HG03175 (cell line): ENCODE measurements at regions not wholly inside any gene's neighbourhood (a gene's known extent, or its start where the extent isn't known, plus 50 kb on each side); places are given as distances from the start of the nearest gene placed in this dataset.
A peak's percentile ranks its signal among the peaks of the same experiment; 100 is the strongest.

ENCODE experiments used
- ATAC-seq: cut with Tn5 transposase; IDR thresholded peaks from one replicate; pipeline ENCODE4 v1.9.1; 2021; ENCODE audit warnings: mild to moderate bottlenecking, moderate library complexity; ENCODE audit not compliant: unreplicated experiment

DNA sequence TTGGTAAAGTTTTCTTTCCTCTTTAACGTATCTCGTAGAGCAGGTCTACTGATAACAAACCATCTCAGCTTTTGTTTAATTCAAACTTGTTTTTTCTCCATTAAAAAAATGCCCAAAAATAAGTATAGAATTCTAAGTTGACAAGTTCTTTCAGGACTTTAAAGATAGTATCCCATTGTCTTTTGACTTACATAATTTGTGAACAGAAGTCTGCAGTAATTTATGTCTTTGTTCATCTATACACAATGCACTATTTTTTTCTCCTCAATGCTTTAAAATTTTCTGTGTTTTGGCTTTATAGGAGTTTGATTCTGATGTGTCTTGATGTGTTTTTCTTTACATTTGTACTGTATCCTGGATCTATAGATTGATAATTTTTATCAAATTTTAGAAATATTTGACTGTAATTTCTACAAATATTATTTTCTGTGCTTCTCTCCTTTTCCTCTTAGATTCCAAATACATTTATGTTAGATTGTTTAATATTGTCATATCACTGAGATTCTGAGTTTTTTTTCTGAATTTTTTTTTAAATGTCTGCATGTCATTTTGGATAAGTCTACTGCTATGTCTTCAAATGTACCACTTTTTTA is 143.3 kb downstream of the FTCDNL1 start:
- no peak for ATAC-seq

DNA sequence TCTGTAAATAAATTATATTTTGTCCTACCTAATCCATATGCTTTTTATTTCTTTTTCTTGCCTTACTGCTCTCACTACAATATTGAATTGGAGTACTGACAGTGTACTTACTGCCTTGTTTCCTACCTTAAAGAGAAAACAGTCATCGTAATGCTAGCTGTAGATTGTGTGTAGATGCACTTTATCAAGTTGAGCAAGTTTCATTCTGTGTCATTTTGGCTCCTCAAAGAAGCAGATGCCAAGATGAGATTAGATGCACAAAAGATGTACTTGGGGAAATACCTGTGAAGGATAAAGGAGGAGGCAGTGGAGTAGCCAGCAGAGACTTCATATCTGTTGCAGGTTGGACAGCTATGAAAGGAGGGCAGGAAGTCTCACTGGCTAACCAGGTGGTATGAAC is 145.5 kb downstream of the FTCDNL1 start:
- no peak for ATAC-seq

DNA sequence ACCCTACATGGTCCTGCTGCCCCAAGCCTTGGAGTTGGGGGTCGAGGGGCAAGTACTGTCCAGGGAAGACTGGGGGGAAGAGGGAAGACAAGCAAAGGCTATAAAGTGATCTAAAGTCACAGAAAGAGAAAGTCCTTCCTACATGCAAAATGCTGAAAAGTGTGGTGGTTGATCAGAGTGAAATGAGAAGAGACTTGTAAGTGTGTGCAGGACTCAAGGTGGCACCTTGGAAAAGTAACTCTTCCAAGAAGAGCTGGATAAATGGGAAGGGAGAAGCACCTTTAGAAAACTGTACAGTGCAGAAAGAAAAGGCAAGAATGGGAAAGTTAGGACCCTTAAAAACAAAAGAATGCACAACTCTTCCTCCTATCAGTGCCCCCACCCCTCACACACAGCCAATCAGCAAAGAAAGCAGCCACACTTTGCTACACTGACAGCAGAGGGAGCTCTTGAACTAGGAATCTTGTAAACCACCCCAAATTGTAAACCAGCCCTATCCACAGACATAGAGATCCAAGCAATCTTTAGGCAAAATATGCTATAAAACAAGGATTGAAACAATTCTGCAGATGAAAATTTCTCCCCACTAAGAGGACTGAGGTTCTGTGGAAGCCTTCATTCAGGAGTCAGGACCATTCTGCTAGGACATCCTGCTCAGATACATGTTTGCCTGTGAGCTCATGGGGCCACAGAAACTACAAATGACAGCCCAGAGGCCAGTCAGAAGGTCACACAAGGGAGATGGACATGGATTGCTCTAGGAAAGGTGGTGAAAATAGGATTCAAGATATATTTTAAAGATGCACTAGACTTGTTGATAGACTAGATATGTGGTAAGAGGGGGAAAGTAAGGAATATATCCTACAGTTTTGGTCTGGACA is 146.4 kb downstream of the FTCDNL1 start:
- ATAC-seq, result no peak

DNA sequence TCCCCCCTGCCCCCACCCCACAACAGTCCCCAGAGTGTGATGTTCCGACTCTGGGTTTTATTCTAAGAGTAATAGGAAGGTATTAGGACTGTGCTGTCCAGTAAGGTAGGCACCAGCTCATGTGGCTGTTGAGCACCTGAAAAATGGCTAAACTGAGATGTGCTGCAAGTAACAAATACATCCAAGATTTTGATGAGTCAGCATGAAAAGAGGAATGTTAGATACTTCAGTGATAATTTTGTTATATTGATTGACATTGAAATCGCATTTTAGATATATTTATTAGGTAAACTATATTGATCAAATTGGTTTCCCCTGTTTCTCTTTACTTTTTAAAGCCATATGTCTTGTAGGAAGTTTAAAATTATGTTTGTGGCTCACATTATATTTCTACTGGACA is 147.8 kb downstream of the FTCDNL1 start:
- no peak for ATAC-seq

DNA sequence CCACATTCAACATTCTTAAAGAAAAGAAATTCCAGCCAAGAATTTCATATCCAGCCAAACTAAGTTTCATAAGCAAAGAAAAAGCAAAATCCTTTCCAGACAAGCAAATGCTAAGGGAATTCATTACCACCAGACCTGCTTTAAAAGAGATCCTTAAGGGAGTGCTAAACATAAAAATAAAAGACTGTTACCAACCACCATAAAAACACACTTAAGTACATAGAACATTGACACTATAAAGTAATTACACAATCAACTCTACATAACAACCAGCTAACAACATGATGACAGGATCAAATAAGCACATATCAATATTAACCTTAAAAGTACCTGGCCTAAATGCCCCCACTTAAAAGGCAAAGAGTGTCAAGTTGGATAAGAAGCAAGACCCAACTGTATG is 153.5 kb downstream of the FTCDNL1 start:
- no peak for ATAC-seq

DNA sequence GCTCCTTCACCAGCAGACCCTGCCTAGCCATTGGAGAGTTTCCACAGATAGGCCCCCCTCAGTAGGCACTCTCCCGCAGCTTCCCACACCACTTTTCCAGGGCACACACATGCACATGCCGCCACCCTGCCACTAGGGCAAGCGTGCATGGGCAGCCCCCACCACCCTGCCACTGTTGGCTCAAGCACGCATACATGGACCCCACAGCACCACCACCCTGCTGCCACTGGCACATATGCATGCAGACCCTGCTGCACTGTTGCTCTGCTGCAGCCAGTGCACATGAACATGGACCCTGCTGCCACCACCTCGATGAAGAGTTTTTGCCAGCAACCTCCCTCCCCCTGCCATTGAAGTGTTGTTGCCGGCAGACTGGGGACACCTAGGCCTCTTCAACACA is 154.9 kb downstream of the FTCDNL1 start:
- no peak for ATAC-seq

DNA sequence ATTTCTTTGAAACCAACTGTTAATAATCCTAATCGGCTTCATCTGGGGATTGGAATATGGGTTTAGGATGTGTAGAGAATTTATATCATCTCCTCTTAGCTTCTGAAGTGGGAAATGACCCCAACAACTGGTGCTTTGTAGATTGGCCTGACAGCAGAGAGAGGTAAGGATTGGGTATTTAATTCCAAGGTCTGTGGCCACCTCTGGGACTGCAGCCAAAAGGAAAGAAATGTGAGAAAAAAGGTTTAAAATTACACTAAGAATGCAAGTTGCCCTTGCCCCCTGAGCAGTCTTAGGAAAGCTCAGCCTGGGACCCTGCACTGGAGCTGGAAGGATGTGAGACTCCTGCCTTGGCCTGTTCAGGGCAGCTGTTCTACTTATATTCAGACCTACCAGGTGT is 157.1 kb downstream of the FTCDNL1 start:
- ATAC-seq, result no peak

DNA sequence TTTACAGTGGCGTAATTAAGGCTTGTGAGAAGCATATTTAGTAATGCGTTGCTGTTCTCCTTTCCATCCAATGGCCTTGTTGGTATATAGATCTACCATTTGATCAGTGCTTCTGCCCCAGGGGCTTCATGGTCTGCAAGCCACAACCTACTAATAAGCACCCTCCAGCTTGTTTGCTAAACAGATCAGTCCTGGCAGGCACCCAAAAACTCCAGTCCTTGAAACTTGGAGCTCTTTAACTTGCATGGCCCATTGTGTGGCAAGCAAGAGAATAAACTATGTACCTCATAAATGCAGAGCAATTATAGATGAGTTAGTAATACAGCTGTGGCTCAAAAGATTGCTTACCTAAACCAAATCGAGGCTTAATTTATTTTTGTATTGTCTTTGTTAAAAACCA is 158.5 kb downstream of the FTCDNL1 start:
- ATAC-seq, result no peak

DNA sequence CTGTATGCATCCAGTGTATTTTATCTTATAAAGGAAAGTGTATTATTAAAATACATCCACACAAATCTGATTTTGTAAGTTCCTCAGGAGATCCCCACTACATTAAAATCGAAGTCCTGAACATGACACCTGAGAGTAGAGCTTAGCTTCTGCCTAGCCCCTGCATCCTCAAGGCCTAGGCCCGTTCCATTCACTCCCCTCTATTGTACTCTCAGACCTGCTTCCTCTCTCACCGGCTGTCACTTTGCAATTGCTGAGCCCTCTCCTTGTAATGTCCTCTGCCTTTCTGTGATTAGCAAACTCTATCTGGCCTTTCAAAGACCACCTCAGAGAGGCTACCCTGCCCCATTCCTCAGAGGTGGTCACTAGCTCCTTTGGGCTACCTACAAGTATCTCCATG is 160.8 kb downstream of the FTCDNL1 start:
- no peak for ATAC-seq

DNA sequence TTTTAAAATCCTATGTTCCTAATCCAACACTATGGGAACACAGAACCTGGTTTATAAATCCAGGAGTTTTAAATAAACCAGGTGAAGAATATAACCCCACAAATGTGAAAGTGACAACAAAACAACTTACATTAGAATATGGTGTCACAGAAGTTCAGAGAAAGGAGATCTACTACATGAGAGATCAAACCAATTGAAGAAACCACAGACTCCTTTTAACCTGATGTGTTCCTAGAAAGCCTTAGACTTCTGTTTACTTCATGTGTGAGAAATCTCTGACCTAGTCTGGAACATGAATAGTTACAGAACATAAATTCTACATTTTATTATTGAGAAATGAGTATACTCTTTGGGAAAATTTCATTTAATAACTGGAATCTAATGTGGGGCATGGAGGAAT is 165.3 kb downstream of the FTCDNL1 start:
- ATAC-seq, result no peak

DNA sequence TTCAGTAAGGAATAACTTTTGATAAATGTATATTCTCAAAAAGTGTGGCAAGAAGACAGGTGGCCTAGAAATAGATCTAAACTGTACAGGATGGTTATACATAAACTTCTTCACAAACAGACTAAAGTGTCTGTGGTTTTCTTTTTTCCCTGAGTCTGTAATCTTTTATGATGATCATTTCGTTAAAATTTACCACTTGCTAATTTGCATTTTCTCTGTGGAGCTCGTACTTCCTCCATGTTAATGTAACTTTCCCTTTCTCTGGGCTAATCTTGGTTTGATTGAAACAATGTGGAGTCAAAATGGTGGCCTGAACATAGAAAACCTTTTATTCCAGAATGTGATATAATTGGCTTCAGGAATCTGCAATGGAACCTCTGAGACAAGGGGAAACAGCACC is 166.2 kb downstream of the FTCDNL1 start:
- ATAC-seq, result peak; percentile 46

DNA sequence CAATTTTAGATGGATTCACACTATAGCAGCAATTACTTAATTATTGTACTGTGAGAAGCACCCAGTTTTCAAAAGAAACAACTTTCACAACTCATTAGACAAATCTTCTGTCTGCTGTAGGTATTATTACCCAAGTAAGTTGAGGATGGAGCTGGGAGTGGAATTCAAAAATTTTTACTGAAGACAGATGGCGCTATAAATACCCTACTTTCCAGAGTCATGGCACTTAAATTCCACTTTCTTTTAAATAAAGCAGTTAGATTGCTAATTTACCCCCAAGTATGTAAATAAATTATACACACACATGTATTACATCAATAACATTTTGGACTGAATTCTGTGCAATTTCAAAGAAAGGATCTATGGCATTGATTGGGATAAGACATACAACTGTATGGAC is 166.8 kb downstream of the FTCDNL1 start:
- no peak for ATAC-seq

DNA sequence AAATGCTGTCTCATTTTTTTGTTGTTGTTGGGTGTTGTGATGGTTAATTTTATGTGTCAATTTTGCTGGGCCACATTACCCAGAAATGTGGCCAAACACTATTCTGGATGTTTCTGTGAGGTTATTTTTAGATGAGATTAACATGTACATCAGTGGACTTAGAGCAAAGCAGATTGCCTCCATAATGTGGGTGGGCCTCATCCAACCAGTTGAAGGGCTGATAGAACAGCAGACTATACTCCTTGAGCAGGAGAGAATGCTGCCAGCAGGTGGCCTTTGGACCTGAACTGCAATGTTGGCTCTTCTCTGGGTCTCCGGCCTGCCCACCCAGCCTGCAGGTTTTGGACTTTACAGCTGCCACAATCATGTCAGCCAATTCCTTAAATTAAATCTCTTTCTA is 169.0 kb downstream of the FTCDNL1 start:
- ATAC-seq, result no peak

DNA sequence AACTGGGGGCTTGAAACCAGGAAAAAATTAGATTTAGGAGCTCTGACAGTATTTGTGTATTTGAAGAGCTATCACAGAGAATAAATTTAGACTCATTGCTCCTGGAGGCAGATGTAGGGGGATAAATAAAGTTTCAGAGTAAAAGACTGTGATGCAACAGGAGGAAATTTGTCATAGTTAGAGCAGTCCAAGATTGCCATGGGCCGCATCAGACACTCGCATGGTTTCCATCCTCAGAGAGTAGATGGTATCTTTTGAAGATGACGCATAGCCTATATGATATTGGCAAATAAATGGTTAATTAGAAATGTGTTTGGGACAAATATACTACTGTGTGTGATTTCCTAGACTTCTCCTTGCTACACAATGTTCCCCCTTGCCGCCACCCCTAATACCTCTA is 170.5 kb downstream of the FTCDNL1 start:
- ATAC-seq, result no peak

DNA sequence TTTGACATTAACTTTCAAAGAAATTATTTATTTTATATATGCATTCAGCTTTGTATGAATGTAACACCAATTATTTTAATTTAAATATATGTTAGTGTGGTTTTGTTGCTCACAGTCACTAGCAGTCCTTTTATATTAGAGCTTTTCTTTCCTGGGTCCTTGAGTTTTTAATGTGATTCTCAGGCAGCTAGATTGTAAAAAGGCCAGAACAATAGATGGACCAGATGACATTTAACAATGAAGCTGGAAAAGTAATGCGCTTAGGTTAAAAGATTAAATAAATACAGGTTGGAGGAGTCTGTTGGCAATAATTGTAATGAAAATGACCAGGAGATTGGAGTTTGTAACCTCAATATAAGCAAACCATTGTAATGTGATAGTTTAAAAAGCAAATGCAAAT is 171.1 kb downstream of the FTCDNL1 start:
- no peak for ATAC-seq

DNA sequence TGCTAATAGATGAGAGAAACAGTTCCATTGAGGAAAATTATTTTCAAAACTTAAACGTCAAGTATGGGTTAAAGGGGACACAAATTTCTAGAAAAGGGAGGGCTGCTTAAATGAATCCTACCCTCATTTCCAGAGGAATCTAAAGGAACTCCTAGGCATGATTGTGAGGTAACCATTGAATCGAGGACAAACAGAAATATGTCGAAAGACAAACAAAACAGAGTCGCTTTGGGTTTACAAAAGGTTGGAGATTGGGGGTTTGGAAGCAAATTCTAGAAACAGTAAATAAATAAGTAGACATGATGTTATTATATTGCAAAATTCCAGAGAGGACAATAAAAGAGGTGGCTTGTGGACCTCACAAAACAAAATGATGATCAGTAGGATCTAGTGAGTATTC is 173.1 kb downstream of the FTCDNL1 start:
- ATAC-seq, result no peak

DNA sequence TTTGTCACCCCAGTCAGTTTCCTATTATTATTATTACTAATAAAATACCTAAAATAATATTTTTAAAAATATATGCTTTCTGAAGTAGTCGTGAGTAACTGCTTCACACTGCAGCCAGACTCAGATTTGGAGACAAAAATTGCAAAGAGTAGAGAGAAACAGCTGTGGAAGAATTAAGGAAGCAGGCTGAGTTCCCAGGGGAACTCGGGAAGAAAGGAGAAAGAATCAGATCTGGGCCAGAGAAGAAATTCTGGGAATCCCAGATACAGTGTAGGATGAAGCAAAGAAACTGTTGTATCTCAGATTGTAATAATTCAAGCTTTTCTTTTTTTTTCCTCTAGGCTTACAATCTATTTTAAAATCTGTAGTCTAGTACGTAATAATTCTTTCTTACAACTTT is 182.3 kb downstream of the FTCDNL1 start:
- no peak for ATAC-seq

DNA sequence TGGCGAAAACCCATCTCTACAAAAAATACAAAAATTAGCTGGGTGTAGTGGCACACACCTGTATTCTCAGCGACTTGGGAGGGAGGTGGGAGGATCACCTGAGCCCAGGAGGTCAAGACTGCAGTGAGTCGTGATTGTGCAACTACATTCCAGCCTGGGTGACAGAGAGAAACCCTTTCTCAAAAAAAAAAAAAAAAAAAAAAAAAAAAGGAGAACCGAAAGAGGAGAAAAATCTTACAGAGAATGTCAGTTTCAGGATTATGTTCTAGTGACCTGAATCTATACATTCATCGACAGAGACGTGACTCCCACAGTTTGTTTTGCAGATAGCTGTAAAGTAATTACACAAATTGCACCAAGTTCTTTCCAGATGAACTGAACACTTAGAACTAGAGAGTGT is 187.8 kb downstream of the FTCDNL1 start:
- ATAC-seq, result peak; percentile 80

DNA sequence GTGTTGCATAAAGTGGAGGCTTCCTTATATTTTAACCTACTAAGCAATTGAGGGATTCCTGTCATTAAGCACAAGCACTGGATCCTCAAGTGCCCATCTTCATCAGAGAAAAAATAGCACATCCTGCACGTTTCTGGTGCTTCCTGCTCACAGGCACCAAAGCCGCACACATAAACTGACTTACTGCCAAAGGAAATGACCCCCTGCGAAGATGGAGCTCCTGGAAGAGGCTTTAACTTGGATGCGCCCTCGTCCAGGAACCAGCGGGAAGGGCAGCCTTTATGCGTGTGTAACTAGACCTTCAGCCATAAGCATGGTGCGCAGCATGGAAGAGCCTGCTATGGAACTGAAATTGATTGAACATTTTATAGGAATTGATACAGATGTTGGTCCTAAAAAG is 188.7 kb downstream of the FTCDNL1 start:
- ATAC-seq, result no peak

DNA sequence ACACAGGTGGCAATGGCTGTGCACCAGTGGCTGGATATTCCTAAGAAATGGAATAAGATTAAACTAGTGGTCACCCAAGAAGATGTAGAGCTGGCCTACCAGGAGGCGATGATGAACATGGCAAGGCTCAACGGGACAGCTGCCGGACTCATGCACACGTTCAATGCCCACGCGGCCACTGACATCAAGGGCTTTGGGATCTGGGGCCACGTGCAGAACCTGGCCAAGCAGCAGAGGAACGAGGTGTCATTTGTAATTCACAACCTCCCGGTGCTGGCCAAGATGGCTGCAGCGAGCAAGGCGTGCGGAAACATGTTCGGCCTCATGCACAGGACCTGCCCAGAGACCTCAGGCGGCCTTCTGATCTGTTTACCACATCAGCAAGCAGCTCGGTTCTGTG is 190.8 kb downstream of the FTCDNL1 start:
- ATAC-seq, result no peak

DNA sequence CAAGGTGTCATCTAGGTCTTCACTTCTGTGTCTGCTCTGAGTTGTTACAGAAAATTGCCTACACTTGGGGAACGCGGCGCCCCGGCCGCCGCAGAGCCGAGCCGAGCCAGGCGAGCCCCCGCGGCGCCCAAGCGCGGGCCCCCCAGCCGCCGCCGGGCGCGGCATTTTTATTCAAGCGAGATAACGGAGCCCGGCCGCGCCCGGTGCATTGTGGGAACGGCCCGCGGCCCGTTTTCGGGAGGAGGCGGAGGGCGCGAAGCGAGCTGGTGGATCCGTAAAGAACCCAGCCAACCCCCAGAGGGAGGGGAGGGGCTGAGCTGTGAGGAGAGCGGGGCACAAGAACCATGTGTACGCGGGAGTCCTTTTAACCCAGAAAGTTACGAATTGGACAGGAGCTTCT is 191.8 kb downstream of the FTCDNL1 start:
- ATAC-seq, result no peak

DNA sequence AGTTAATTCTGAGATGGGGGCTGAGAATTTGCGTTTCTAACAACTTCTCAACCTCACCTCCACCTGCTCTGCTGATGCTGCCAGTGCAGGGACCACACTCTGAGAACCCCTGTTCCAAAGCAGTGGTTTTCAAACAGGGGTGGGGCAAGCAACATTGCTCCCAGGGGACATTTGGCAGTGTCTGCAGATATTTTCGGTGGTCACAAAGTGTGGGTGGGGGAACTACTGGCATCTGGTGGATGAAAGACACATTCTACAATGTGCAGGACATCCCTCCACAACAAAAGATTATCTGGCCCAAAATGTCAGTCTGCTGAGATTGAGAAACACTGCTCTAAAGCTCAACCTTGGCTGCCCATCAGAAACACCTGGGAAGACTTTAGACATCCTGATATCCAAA is 188.7 kb upstream of the SATB2 start:
- ATAC-seq, result peak; percentile 72

DNA sequence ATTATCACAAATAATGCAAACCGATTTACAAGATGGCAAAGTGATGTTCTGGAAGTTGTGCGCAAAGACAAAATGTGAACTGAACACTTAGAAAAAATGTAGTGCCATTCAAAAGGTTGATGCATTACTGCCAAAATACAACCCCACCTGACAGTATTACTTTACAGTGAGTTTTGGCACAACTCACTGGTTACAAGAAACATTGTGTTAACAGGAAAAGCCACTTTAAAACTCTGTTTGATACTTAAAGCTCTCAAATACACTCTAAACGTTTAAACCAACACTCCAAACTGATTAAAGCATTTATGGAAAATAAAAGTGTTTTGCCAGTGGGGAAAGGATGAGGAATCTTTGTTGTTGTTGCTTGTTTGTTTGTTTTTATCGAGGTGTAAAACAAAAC is 173.4 kb upstream of the SATB2 start:
- ATAC-seq, result no peak
